ENCODE measurements at regions not wholly inside any gene's neighbourhood (a gene's known extent, or its start where the extent isn't known, plus 50 kb on each side); places are given as distances from the start of the nearest gene placed in this dataset.
A peak's percentile ranks its signal among the peaks of the same experiment; 100 is the strongest.

DNA sequence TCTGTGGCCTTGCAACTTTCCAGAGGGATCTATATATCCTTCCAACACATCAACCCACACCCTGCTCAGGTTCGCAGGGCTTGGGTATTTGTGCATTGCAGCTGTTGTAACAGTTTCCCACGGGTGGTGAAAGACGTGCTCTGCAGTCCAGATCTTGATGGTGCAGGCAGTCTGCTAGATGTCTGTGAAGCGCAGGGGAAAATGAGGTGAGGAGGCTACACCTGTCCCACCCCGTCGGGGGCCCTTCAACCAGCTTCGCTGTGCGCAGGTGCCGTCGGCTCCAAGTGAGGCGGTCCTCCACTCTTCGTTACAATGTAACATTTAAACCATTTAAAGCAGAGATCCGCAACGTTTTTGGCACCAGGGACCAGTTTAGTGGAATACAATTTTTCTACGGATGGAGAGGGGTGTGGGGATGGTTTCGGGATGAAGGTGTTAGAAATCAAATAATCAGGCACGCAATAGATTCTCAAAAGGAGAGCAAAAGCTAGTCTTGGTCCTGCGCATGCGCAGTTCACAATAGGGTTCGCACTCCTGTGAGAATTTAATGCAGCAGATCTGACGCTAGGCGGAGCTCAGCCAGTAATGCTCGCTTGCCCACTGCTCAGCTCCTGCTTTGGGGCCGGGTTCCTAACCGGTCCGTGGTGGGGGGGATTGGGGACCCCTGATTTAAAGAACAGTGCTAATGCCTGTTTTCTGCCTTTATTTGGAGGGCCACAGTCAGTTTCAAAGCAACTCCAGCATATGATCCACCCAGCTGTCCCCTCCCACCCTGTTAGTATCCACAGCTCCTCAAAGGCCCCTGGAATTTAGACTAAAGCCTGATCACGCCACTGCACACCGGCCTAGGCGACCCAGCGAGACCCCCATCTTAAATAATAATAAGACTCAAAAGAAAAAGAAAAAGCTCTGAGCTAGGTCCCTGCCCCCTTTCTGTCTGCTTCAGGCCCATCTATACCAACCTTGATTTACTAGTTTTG, 97.1 kb upstream of the SELENOP start:
- no peak overlapping the region for H3K27ac ChIP-seq

DNA sequence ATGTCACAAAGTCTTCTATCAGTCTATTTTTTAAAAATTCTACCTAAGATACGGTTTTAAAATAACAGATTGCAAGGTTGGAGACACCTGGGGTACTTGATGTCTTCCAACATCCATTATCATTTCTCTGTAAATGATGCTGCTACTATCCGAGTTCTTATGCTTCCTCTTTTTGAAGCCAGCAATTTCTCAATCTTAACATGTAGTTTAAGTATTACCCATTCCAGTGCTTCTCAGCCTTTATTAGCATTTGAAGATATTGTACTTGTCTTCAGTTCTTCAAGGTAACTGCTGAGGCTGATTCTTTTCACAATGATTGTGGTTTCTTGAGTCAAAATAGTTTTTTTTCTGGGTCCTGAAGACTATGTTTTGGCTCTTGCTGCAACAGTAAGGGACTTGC, 96.4 kb upstream of the SELENOP start:
- Histone ChIP-seq H3K4me3 (peak overlapping the region in 4 of 7 experiments; percentile 19 to 34 (median 30)), H3K27ac (no peak overlapping the region)

More for the DNA sequence above, 97.1 kb upstream of the SELENOP start:
- peak overlapping the region; percentile 19 to 37 (median 29) for H3K4me3 ChIP-seq

DNA sequence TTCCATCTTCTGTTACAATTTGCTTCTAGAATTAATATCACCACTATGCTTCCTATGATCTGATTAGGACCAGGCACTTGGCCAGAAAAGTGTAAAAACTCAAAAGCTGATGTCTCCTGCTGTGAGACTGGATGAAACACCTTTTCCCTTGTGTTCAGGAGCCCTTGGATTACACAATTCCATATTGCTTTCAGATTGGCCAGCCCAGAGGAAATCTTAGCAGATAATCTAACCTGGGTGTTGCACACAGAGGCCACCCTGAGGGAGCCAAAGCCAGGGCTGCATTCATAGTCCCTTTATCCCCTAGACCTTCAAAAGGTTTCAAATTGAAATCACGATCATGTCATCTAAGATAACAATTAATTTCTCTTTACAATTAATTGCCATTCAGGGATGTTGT, 94.1 kb upstream of the SELENOP start:
- no peak overlapping the region for H3K27ac ChIP-seq
- H3K4me3 ChIP-seq, result no peak overlapping the region

DNA sequence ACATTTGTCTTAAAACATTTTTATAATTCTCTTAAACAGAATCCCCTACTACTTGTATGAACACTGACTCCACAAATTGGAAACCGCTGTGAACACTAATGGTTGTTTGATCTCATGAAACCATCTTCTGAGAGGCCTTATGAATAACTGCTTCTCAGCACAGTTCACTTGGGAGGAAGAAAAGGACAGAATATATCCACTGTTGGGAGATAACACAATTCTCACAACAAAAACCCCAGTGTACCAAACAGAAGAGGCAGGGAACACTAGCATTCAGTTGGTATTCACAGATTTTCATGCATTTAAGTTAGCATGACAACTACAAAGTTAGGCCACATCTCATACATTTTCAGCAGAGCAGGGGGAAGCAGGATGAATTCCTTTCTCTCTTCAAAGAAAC, 89.0 kb upstream of the SELENOP start:
- H3K27ac ChIP-seq, result no peak overlapping the region
- no peak overlapping the region for H3K4me3 ChIP-seq

GRCh38 chr5:42898760-42899159, 87.1 kb upstream of the SELENOP start:
- Histone ChIP-seq H3K27ac (no peak overlapping the region), H3K4me3 (no peak overlapping the region)

- Histone ChIP-seq H3K27ac (no peak overlapping the region), H3K4me3 (no peak overlapping the region)
Observed at GRCh38 chr5:42896523-42896922, 84.8 kb upstream of the SELENOP start.

- H3K4me3 ChIP-seq, result no peak overlapping the region
Observed at GRCh38 chr5:42894057-42894456, 82.4 kb upstream of the SELENOP start.

GRCh38 chr5:42889311-42889933, 77.7 kb upstream of the SELENOP start:
- H3K4me3 ChIP-seq, result no peak overlapping the region
- H3K27ac ChIP-seq, result no peak overlapping the region

More at GRCh38 chr5:42894057-42894456, 82.4 kb upstream of the SELENOP start:
- no peak overlapping the region for H3K27ac ChIP-seq

- H3K27ac ChIP-seq, result no peak overlapping the region
- H3K4me3 ChIP-seq, result no peak overlapping the region
Observed at GRCh38 chr5:42888771-42889170, 77.1 kb upstream of the SELENOP start.

DNA sequence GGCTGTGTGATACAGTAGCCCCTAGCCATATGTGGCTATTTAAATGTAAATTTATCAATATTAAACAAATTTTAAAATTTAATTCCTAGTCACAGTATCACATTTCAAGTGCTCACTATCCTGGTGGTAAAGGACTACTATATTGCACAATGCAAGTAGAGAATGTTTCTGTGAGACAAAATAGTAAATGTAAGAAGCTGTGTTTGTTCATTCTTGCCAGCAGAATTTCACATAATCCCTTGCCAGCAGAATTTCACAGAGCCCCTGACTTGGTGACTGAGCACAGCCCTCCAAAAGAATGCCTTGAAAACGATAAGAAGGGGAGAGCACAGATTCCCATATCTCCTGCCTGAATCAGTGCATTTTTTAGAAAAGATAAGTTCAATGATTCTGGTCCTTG, 75.9 kb upstream of the SELENOP start:
- no peak overlapping the region for H3K4me3 ChIP-seq
- H3K27ac ChIP-seq, result no peak overlapping the region

DNA sequence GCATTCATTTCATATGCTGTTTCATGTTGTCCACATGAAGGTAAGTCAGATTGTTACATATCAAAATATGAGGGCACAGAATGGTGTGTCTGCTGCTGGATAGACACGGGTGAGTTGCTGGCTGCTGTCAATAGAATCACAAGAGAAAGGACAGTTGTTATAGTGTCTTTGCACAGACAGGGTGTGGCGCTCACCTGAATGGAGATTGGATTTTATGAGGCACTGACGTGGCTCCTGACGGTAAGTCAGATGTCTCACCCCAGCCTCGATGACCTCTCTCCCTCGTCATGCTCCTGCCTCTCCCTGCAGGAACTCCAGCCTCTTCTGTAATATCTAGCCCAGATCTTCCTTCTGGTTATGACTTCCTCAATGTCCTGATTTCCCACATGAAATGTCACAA, 75.4 kb upstream of the SELENOP start:
- Histone ChIP-seq H3K4me3 (no peak overlapping the region), H3K27ac (peak overlapping the region in 1 of 21 experiments; percentile 25)

DNA sequence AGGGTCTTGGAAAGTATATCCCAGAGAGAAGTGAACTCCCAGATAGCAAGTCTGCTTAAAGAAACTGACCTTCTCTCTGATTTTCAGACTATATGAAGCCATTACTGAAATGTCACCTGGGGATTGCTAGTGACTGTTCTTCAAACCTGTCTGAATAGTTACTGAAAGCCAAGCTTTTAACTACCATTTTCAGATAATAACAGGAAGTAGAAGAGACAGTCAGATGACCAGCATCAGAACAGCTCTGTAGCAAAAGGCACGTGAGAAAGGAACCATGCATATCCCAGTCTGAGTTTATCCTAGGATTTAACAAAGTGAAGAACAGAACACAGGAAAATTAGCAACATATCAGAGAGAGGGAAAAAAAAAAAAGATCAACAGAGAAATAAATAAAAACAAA, 74.9 kb upstream of the SELENOP start:
- Histone ChIP-seq H3K27ac (peak overlapping the region in 2 of 21 experiments; percentile 25 to 27), H3K4me3 (no peak overlapping the region)

DNA sequence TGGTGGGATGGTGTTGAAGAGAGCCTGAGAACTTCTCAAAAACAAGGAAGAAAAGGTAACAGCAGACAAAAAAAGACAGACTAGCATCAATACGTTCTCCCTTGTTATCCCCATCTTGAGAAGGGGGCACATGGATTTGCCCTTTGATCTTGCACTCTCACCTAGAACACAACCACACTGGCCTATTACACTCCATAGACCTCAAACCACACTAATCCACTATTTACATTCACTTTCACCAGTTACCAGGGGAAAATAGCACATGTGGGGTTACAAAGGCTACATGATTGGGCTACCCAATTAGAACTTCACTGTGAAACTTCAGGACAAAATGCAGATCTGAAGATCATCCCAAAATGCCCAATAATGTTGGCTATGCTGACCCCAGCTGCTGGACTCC, 72.6 kb upstream of the SELENOP start:
- Histone ChIP-seq H3K27ac (no peak overlapping the region), H3K4me3 (no peak overlapping the region)

DNA sequence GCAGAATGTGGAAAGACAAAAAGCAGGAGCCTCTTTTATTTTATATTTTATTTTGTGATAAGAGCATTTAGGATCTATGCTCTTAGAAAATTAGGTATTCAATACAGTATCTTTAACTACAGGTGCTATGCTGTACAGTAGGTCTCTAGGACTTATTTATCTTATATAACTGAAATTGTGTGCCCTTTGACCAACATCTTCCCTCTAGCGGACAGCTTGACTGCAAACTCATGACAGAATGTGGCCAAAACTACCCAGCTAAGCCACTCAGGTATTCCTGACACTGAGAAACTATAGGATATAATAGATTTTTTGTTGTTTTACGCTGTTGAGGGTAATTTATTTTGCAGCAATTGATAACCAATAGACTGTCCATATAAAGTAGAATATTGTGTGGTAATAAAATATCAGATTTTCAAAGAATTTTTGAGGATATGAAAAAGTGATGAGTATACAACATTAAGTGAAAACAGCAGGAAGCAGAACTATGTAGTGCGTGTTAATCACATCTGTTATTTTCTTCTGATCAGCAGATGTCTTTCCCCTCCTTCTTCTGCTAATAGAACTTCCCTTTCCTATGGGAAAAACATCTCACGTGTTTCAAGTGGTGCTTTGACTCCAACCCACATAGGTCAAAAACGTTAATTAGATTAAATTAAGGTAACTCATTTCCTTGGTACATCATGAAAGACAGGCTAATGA, 69.9 kb upstream of the SELENOP start:
- Histone ChIP-seq H3K27ac (peak overlapping the region in 2 of 21 experiments; percentile 18 to 60), H3K4me3 (no peak overlapping the region)

DNA sequence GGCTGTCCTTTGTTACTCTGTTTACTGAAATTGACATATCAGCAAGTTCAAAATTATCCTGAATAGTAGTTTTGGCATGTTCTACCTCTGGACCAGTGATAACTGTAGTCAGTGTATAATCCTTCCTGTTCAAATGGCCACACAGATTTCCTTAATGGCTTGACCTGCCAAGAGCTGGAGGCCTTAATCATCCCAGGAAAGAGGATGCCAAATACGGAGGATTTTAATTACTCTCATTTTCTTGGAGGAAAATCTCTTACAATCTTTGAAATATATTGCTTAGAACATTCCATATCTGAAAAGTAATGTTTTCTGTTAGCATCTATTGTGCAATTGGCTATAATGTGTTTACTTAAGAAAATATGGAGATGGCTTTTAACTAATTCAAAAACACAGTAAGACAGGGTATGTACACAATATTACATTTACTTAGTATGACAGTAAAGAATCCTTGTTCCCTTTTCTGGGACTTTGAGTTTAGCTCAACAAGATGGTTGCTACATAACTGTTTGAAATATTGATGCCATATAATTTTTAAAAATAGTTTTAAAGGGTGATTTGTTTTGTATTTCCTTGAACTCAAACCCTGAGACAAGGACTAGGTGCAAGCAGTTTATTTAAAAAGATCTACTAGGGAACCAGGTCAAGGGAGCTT, 68.9 kb upstream of the SELENOP start:
- peak overlapping the region in 1 of 21 experiments; percentile 13 for H3K27ac ChIP-seq
- no peak overlapping the region for H3K4me3 ChIP-seq

GRCh38 chr5:42879291-42879690, 67.6 kb upstream of the SELENOP start:
- no peak overlapping the region for H3K27ac ChIP-seq
- H3K4me3 ChIP-seq, result no peak overlapping the region

DNA sequence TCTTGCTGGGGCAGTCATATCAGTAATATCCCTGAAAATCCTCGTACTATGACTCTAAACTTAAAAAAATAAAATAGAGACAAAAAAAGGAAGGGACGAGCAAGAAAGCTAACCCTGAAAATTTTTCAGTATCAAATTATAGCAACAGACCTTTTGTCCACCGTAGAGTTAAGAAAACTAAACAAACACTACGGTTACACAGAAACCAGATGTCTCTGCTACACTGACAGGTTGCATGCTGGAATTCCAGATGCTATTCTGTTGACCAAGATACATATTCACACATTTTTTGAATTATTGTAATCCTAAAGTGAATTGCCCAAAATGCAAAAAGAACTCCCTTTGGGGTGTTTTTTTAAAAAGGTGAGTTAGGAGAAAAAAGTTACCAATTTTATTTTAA, 66.9 kb upstream of the SELENOP start:
- no peak overlapping the region for H3K4me3 ChIP-seq
- H3K27ac ChIP-seq, result no peak overlapping the region

- no peak overlapping the region for H3K27ac ChIP-seq
Observed at GRCh38 chr5:42878041-42878440, 66.3 kb upstream of the SELENOP start.

DNA sequence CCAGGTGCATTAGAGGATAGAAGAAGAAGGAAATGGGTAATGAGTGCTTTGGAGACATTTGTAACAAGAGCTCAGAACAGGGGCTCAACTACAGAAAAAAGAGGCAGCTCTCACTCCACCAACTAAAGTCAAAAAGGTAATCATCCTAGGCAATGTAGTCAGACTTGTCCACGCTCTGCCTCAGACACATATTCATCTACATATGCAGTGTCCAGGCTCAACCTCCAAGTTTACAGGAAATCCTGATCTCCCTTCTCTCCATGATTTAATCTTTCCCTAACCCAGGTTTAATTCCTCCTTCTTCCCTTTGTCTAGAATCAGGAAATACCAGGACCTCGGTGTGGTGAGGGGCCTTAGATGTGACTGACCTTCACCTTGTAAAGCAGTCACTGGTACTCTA, 65.7 kb upstream of the SELENOP start:
- H3K27ac ChIP-seq, result no peak overlapping the region
- H3K4me3 ChIP-seq, result no peak overlapping the region

More at GRCh38 chr5:42878041-42878440, 66.3 kb upstream of the SELENOP start:
- H3K4me3 ChIP-seq, result no peak overlapping the region

- no peak overlapping the region for H3K4me3 ChIP-seq
- no peak overlapping the region for H3K27ac ChIP-seq
Observed at GRCh38 chr5:42876375-42876844, 64.7 kb upstream of the SELENOP start.
